Hypothalamus (tissue), 51 donors: ENCODE measurements at regions not wholly inside any gene's neighbourhood (a gene's known extent, or its start where the extent isn't known, plus 50 kb on each side); places are given as distances from the start of the nearest gene placed in this dataset.
"Not testable (repeated sequence)": the region's sequence is repeated elsewhere in the genome, so short reads cannot be mapped to it uniquely, and the experiment has no call there.

Experiments
- DNase-seq, 51 donors: peaks; one replicate each; lab custom pipeline; 2025; lab: John Stamatoyannopoulos, UW

GRCh38 chr11:86150847-86151173 is 81.9 kb upstream of the PICALM start:
- peak in 1 of 51 donors; percentile 24 for DNase-seq

GRCh38 chr11:86149792-86150191 is 80.9 kb upstream of the PICALM start:
- no peak for DNase-seq

DNA sequence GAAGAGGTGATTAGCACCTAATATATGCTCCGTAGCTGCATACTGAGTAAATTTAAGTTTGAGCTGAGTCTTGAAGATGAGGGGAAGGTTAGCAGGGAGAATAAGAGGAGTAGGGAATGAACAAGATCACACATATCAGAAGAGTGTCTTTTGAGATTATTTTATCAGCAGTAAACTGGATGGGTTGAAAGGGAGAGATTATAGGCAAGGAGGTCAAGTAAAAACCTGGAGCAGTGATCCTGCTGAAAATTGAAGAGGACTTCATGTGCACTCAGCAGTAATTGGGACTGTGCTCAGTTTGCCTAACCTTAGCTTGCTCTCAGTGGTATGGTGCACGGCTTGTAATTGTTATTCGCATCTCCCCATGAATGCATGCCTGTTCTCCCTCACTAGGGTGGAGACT is 79.5 kb upstream of the PICALM start:
- peak in 1 of 51 donors; percentile 16 for DNase-seq

GRCh38 chr11:86147004-86147403 is 78.1 kb upstream of the PICALM start:
- no peak for DNase-seq

DNA sequence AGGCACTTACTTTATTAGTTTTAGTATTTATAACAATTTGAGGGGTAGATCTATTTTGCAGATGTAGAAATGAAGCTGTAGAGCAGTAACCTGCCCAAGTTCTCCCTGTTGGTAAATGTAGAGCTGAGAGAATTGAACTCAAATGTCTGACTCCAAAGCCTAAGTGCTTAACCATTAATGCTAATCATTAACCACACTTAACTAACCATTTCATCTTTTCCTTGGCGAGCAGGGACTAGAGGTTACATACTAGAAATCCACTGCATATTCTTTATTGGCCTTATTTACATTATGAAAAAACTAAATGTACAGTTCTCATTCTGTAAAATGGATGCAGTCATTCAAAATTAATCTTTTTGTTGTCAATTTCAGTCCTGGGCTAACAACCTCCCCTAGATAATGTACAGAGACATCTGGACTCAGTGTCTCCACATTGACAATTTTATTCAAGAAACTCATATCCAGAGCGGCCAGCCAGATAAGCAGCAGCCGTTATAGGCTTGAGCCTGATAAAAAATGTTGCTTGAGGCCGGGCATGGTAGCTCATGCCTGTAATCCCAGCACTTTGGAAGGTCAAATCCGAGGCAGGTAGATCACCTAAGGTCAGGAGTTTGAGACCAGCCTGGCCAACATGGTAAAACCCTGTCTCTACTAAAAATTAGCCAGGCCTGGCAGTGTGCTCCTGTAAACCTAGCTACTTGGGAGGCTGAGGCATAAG is 76.7 kb upstream of the PICALM start:
- DNase-seq: no peak

DNA sequence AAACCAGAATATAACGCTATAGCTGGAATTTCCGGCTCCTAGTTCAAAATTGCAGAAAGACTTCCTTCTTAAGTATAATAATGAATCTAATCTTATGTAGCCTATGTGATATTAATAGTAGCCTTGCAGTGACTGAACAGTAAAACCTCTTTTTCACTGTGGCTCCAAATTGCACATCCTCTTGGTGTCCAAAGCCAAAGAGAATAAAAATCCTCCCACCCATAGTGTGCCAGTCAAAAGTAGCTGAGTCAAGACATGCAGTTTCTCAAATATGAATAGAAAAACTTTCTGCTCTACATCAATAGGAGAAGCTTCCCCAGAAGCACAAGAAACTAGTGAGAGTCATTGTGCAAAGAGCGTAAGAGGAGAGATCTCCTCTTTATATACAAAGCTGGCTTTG is 76.0 kb upstream of the PICALM start:
- no peak for DNase-seq

- DNase-seq: not testable (repeated sequence)
Observed at GRCh38 chr11:86144087-86144486, 75.2 kb upstream of the PICALM start.

DNA sequence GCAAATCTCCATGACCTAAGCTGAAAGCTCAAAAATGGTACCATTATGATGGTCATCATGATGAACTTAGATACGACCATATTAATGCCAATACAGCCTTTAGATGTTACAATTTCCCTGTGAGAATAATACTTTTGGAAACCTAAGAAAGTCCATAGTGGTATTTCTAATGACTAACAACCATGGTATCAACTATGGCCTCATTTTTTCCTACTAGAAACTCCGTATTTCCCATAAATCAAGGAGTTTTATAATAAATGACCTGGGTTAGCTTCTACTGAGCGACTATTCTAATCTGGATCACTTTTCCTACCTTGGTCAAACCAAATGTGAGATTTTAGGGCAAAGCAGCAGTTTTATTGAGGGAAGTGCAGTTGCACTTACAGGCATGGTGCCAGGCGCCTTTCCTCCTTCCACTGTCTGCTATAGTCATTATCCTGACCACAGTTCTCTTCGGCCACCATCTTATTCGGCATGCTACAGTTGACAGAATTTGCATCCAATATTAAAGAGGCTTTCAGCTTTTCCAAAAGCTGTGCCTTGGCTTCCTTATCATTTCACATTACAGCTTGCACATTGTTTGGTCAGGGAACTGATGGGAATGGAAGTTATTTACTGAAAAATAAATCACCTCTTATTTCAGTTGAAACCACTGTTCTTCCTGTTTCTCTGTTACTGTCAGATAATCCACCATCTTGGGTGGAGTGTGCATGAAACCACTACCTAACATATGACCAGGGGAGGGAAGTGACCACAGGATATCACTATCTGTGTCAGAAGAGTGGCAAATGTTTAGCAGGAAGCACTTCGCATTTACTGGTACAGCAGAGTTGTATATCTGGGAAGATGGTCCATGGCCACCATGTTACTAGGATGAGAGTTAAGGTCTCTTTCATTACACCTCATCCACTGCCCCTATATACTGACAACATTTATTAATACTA is 74.5 kb upstream of the PICALM start:
- no peak for DNase-seq

DNA sequence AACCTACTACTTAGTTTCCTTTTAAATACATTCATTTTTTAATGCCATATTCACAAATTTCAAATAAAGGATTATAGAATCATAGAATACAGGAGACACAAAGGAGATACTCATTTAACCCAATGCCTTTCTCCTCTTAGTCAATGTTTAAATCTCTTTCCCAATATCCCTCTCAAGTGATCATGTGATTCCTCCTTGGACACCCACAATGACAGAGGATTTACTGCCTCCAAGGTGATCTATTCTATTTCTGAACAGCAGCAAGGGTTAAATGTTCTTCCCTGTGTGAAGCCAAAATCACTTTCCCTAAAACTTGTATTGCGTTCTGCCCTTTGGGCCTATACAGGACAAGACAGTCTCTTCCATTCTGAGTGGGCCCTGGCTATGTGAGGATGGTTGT is 73.3 kb upstream of the PICALM start:
- DNase-seq: no peak

DNA sequence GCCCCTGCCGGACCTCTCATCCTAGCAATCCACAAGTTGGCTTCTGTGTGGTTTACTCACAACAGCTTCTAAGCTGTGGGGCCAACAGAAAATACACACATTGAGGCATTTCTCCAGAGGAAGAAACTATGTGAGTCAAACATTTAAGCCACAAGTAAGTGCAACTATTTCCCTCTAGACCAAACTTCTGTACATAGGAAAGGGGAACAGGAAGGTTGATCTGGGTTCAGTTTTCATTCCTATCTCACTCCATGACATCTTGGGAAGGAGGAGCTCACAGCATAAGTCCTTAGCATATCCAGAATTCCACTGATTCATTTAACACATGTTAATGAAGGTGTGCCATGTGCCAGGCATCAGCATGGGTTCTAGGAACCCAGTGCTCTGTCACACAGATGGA is 72.8 kb upstream of the PICALM start:
- DNase-seq: no peak

DNA sequence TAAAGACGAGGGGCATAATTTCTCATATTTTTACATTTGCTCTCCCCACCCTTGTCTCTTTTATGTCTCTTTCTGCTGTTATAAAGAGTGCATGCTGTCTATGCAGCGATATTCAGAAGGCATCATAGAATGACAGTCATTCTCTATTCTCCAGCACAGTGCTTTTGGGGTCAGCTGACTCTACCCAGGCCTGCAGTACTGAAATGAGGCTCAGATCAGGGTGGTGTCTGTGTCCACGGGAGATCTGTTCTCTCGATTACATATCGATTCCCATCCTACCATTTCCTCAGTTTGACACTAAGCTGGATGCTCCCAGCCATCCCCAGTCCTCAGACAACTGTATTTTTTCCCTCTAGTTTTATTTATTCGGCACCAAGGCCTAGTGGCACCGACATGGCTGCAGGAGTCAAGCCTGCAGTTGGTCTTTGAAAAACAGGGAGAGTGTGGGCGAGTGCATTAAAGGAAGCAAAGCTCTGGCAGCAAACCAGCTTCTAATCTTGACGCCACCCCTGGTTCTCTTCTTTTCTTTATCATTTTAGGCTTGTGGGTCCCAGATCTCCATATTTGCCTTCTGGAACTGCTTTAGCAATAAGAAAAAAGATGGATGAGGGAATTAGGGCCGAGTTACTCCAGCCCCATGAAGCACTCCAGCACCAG is 71.6 kb upstream of the PICALM start:
- DNase-seq: no peak

- no peak for DNase-seq
Observed at GRCh38 chr11:86138958-86139357, 70.1 kb upstream of the PICALM start.

- DNase-seq: peak in 1 of 51 donors; percentile 30
Observed at GRCh38 chr11:86136538-86136937, 67.7 kb upstream of the PICALM start.

GRCh38 chr11:86135319-86135714 is 66.4 kb upstream of the PICALM start:
- DNase-seq: peak in 1 of 51 donors; percentile 68

GRCh38 chr11:86134580-86135318 is 65.9 kb upstream of the PICALM start:
- DNase-seq: peak in 5 of 51 donors; percentile 15 to 76 (median 23)

DNA sequence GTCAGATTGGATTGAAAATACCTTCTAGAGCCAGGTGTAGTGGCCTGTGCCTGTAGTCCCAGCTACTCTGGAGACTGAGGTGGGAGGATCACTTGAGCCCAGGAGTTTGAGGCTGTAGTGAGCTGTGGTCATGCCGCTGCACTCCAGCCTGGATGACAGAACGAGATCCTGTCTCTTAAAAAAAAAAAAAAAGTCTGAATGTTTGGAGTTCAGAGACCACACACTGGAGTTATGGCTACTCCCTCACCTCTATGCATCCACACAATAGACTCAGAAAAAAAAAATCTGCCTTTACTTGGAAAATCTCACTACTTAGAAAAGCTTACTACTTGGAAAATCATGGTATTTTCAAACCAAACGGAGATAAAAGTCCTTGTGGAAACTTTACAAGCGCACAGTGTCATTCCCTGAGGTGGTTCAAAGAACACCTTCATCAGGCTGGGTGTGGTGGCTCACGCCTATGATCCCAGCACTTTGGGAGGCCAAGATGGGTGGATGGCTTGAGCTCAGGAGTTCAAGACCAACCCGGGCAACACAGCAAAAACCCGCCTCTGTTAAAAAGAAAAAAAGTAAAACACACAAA is 63.9 kb upstream of the PICALM start:
- no peak for DNase-seq

DNA sequence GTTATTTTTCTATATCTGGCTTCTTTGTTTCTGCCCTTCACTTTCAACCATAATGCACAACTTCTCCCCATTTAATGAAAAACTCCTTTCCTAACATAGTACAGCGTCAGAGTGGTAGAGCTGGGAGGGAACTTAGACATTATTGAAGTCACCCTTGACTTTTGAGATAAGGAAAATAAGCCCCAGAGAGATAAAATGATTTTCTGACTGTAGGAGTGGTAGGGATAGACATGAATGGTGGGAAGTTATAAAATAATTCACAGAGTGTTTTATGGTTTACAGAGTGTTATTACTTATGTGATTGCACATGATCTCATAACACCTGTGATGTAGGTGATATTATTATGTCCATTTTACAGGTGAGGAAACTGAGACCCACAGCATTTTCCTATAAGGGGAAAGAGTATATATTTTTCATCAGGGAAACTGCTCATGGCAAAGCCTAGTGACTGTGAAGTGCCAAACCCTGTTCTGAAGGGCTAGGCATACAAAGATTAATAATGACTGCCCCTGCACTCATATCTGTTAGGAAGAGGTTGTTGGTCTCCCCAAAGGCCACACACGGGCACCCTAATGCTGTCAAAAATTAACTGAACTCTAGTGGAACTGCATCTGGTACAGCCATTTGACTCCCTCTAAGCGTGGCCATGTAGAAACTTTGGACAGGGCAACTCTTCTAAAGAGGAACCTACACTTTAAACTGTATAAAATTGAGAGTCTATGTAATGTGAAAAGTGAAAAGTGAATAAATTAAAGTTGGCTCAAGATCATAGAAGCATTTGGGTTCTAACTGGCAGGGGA is 61.1 kb upstream of the PICALM start:
- no peak for DNase-seq

DNA sequence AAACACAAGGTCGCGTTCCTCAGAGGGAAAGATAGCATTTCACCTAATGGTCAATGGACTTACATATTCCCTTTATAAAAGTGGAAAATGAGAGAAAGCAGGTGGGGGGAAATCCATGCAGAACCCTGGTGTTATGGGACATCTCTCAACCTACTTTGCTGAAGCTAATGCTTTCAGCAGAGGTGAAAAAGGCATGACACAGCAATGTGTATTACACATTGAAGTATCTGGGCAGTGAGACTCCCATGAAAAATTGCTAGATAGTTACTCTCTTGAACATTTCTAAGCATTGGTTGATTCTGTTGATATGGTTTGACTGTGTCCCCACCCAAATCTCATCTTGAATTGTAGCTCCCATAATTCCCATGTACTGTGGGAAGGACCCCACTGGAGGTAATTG is 60.0 kb upstream of the PICALM start:
- DNase-seq: no peak

- DNase-seq: no peak
Observed at GRCh38 chr11:86126862-86127261, 58.0 kb upstream of the PICALM start.
